ENCODE measurements at regions not wholly inside any gene's neighbourhood (a gene's known extent, or its start where the extent isn't known, plus 50 kb on each side); places are given as distances from the start of the nearest gene placed in this dataset.

GRCh38 chr5:57859626-57860025 lies 377.0 kb upstream of the ACTBL2 start:
- no peak overlapping the region for H3K9ac ChIP-seq (ENCODE audit: low read length)
- H3K27me3 ChIP-seq (replicated peaks; ENCODE audit: insufficient read depth, low read length) = no peaks in the 10 kb centered on the region
- H3K79me2 ChIP-seq (ENCODE audit: low read length) = no peaks in the 10 kb centered on the region
- no peak overlapping the region for H2AFZ ChIP-seq (ENCODE audit: low read length)
- no peak overlapping the region for H3K4me3 ChIP-seq (ENCODE audit: low read length)
- H3K27ac ChIP-seq (ENCODE audit: low read length) = no peak overlapping the region
- TF ChIP-seq CTCF (IDR thresholded peaks at IDR 0.05; ENCODE audit: low read length) = no peak
- TF ChIP-seq EZH2phosphoT487 (IDR thresholded peaks at IDR 0.05; ENCODE audit: low read length) = no peak
- no peak for TF ChIP-seq EZH2 (optimal IDR thresholded peaks at IDR 0.05; ENCODE audit: low read depth, low read length)
- H3K4me1 ChIP-seq (ENCODE audit: low read length) = no peaks in the 10 kb centered on the region
- H3F3A ChIP-seq (ENCODE audit: insufficient read depth, low read length) = no peaks in the 10 kb centered on the region
- no peaks in the 10 kb centered on the region for H3K9me2 ChIP-seq (replicated peaks; ENCODE audit: insufficient read depth, low read length)
- DNase-seq = no peak
- H3K9me3 ChIP-seq (replicated peaks; ENCODE audit: insufficient read depth, low read length) = no peaks in the 10 kb centered on the region
- no peaks in the 10 kb centered on the region for H3K36me3 ChIP-seq (replicated peaks; ENCODE audit: insufficient read depth, low read length)
- H3K4me2 ChIP-seq (ENCODE audit: low read depth, low read length) = no peak overlapping the region
- no peaks in the 10 kb centered on the region for H4K20me1 ChIP-seq (ENCODE audit: insufficient read depth, low read length)

- no peaks in the 10 kb centered on the region for H3K27me3 ChIP-seq (replicated peaks; ENCODE audit: insufficient read depth, low read length)
- H3K27ac ChIP-seq (ENCODE audit: low read length) = no peak overlapping the region
- H2AFZ ChIP-seq (ENCODE audit: low read length) = no peak overlapping the region
- H3K36me3 ChIP-seq (replicated peaks; ENCODE audit: insufficient read depth, low read length) = no peaks in the 10 kb centered on the region
- H4K20me1 ChIP-seq (ENCODE audit: insufficient read depth, low read length) = no peaks in the 10 kb centered on the region
- H3K9ac ChIP-seq (ENCODE audit: low read length) = no peak overlapping the region
- H3K4me3 ChIP-seq (ENCODE audit: low read length) = no peak overlapping the region
- H3K4me1 ChIP-seq (ENCODE audit: low read length) = no peaks in the 10 kb centered on the region
- H3F3A ChIP-seq (ENCODE audit: insufficient read depth, low read length) = no peaks in the 10 kb centered on the region
- H3K9me2 ChIP-seq (replicated peaks; ENCODE audit: insufficient read depth, low read length) = no peaks in the 10 kb centered on the region
- no peaks in the 10 kb centered on the region for H3K9me3 ChIP-seq (replicated peaks; ENCODE audit: insufficient read depth, low read length)
- no peak overlapping the region for H3K4me2 ChIP-seq (ENCODE audit: low read depth, low read length)
- no peak for TF ChIP-seq EZH2 (optimal IDR thresholded peaks at IDR 0.05; ENCODE audit: low read depth, low read length)
- TF ChIP-seq CTCF (IDR thresholded peaks at IDR 0.05; ENCODE audit: low read length) = no peak
- TF ChIP-seq EZH2phosphoT487 (IDR thresholded peaks at IDR 0.05; ENCODE audit: low read length) = no peak
- no peaks in the 10 kb centered on the region for H3K79me2 ChIP-seq (ENCODE audit: low read length)
- no peak for DNase-seq
These were observed 376.3 kb upstream of the ACTBL2 start for GRCh38 chr5:57858905-57859304.

- H3K9me2 ChIP-seq (replicated peaks; ENCODE audit: insufficient read depth, low read length) = no peaks in the 10 kb centered on the region
- no peak overlapping the region for H3K27ac ChIP-seq (ENCODE audit: low read length)
- no peak overlapping the region for H3K9ac ChIP-seq (ENCODE audit: low read length)
- no peaks in the 10 kb centered on the region for H3K36me3 ChIP-seq (replicated peaks; ENCODE audit: insufficient read depth, low read length)
- TF ChIP-seq EZH2phosphoT487 (IDR thresholded peaks at IDR 0.05; ENCODE audit: low read length) (no peak), CTCF (IDR thresholded peaks at IDR 0.05; ENCODE audit: low read length) (no peak), EZH2 (optimal IDR thresholded peaks at IDR 0.05; ENCODE audit: low read depth, low read length) (no peak)
- no peaks in the 10 kb centered on the region for H3K79me2 ChIP-seq (ENCODE audit: low read length)
- H3F3A ChIP-seq (ENCODE audit: insufficient read depth, low read length) = no peaks in the 10 kb centered on the region
- H3K4me2 ChIP-seq (ENCODE audit: low read depth, low read length) = no peak overlapping the region
- H3K4me1 ChIP-seq (ENCODE audit: low read length) = no peaks in the 10 kb centered on the region
- no peaks in the 10 kb centered on the region for H3K27me3 ChIP-seq (replicated peaks; ENCODE audit: insufficient read depth, low read length)
- no peak overlapping the region for H3K4me3 ChIP-seq (ENCODE audit: low read length)
- no peak overlapping the region for H2AFZ ChIP-seq (ENCODE audit: low read length)
- no peaks in the 10 kb centered on the region for H4K20me1 ChIP-seq (ENCODE audit: insufficient read depth, low read length)
- no peaks in the 10 kb centered on the region for H3K9me3 ChIP-seq (replicated peaks; ENCODE audit: insufficient read depth, low read length)
- DNase-seq = no peak
These were observed 375.1 kb upstream of the ACTBL2 start for GRCh38 chr5:57857696-57858095.

Data from MM.1S (cell line).